D721Med (cell line): ENCODE measurements at regions not wholly inside any gene's neighbourhood (a gene's known extent, or its start where the extent isn't known, plus 50 kb on each side); places are given as distances from the start of the nearest gene placed in this dataset.
"Not testable (repeated sequence)": the region's sequence is repeated elsewhere in the genome, so short reads cannot be mapped to it uniquely, and the experiment has no call there.

Source experiments
- DNase-seq: peaks from one replicate; pipeline ENCODE4 v3.0.0; 2011; ENCODE audit warnings: low spot score; ENCODE audit not compliant: insufficient read length
- FAIRE-seq: peaks from 2 replicates; lab custom pipeline; 2011; peaks lifted over from hg19 to GRCh38; lab: Jason Lieb, UNC
- CTCF ChIP-seq: IDR thresholded peaks from 2 replicates; pipeline ENCODE4 v1.5.1; 2012; ENCODE audit warnings: mild to moderate bottlenecking, control low read depth; ENCODE audit not compliant: insufficient read depth; ENCODE audit errors: missing control alignments

GRCh38 chr4:170226288-170226687 lies 136.5 kb upstream of the AADAT start:
- FAIRE-seq = no peak
- no peak for DNase-seq
- TF ChIP-seq CTCF = no peak

- FAIRE-seq = no peak
- no peak for DNase-seq
- TF ChIP-seq CTCF = no peak
Measured at GRCh38 chr4:170214731-170215130, 125.0 kb upstream of the AADAT start.

DNA sequence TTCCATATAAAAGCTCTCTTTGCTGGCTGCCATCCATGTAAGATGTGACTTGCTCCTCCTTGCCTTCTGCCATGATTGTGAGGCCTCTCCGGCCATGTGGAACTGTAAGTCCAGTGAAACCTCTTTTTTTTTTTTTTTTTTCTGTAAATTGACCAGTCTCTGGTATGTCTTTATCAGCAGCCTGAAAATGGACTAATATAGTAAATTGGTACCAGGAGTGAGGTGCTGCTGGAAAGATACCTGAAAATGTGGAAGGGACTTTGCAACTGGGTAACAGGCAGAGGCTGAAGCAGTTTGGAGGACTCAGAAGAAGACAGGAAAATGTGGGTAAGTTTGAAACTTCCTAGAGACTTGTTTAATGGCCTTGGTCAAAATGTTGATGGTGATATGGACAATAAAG lies 124.3 kb upstream of the AADAT start:
- no peak for FAIRE-seq
- TF ChIP-seq CTCF = no peak
- DNase-seq = no peak

- FAIRE-seq (no peak), DNase-seq (no peak)
- TF ChIP-seq CTCF = no peak
Measured at GRCh38 chr4:170202721-170203120, 113.0 kb upstream of the AADAT start.

- peak; percentile 29 for TF ChIP-seq CTCF
- DNase-seq = no peak
- FAIRE-seq = no peak
Measured at GRCh38 chr4:170198747-170199146, 109.0 kb upstream of the AADAT start.

GRCh38 chr4:170194794-170195193 lies 105.0 kb upstream of the AADAT start:
- not testable (repeated sequence) for DNase-seq, FAIRE-seq

GRCh38 chr4:170193496-170193895 lies 103.7 kb upstream of the AADAT start:
- DNase-seq (no peak), FAIRE-seq (no peak)
- TF ChIP-seq CTCF = no peak

GRCh38 chr4:170190265-170190664 lies 100.5 kb upstream of the AADAT start:
- no peak for TF ChIP-seq CTCF
- no peak for DNase-seq
- FAIRE-seq = no peak
